Activated CD4-positive, alpha-beta T cell treated with anti-CD3 and anti-CD28 coated beads, Interleukin-2, amount 50 U/mL, for 48 hours (primary cell): ENCODE measurements at regions not wholly inside any gene's neighbourhood (a gene's known extent, or its start where the extent isn't known, plus 50 kb on each side); places are given as distances from the start of the nearest gene placed in this dataset.

ENCODE experiments used
- DNase-seq, 2 experiments: peaks; one replicate each; pipeline ENCODE4 v3.0.0-alpha.2; 2020

GRCh38 chr5:74139589-74139988 is 500.9 kb downstream of the ENC1 start:
- no peak for DNase-seq

GRCh38 chr5:74138721-74139120 is 501.8 kb downstream of the ENC1 start:
- DNase-seq, result no peak

DNA sequence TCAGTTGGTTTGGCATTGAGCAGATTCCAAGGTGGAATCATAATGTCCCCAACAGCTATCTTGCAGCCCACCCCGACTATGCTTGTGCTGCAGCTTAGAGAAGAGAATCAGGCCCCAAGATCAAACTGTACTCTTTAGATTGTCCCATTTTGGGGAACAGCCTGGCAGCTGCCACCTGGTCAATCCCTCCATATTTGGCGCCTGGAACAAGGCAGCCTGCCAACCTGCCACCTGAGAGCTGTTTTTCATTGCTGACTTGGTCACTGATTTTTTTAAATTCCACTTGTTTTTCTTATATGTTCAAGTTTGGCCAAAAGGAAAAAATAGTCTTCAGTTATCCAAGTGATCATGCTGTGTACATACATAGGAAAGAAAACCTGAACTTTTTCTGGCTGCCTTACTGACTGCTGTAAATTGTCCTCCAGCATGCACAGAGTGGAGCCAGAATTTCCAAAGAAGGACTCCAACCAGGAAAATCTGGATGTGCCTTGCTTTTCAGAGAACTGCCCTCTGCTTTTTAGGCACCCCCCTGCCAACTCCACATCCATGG is 504.2 kb downstream of the ENC1 start:
- DNase-seq, result no peak

GRCh38 chr5:74135033-74135432 is 505.5 kb downstream of the ENC1 start:
- DNase-seq, result no peak

GRCh38 chr5:74132485-74132884 is 506.5 kb downstream of the ARHGEF28 start:
- DNase-seq, result no peak

DNA sequence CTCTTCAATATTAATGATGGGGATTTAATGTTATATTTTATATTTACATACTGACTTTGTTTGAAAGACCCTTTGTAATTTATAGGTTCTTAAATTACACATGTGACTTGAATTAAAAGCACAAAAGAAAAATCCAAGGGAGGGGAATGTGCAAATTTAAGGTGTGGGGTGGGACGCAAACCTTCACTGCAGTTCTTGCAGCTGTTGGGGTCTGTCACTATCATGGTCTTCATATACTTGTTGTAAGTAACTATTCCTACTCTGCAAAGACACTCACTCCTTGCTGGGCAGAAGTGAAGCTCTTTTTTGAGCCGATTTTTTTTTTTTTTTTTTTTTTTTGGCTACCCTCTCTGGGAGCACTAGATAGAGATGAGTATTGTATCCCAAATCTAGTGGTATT is 505.3 kb downstream of the ARHGEF28 start:
- no peak for DNase-seq

DNA sequence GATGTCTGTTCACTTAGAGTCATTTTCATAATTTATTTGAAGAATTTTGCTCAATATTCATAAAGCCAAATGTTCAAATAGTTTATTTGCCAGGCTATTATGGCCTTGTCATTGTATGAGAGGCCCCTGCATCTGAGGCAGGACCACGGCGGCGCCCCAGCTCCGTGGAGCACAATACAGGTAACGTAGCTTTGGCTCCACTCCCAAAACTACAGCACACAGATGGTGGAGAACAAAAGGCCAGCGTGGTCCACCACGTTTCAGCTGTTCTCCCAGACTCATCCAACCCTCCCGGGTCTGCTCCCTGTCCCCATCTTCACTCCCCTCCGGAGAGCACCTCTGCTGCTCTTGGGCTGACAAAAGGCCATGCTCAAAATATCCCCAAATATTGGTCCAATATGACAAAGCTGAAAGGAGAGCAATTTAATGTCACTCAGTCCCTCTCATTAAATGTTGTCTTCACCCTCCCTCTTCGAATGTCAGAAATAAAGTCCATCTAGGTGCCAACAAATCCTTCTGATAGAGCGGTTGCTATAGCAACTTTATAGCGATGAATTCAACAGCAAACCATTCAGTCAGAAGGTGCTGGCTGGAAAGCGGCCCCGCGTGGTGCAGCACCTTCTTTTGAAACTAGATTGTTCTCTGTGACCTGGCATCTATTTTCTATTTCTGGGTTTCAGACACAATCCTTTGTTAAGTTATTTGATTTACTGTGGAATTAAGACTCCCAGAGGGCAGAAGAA is 504.3 kb downstream of the ARHGEF28 start:
- no peak for DNase-seq

- DNase-seq, result no peak
These were observed 501.7 kb downstream of the ARHGEF28 start for GRCh38 chr5:74127381-74128320.

- DNase-seq, result no peak
These were observed 500.3 kb downstream of the ARHGEF28 start for GRCh38 chr5:74126294-74126693.

DNA sequence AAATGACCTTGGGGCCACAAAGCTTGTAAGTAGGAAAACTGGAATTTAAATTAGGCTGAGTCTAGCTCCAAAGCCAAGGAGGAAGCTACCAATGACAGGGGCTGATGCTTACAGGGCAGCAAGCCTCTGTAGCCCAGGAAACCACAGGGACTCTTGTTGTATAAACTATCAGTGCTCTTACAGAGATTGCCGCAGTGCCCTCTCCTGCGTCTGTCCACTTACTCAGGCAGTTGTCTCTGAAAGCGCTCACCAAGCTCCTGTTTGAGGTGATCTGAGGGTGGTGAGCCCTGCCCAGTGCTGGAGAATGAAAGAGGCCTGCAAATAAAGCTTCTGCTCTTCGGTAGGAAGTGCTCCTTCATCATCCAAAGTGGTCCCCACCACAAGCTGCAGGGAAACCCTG is 498.8 kb downstream of the ARHGEF28 start:
- no peak for DNase-seq

GRCh38 chr5:74123929-74124328 is 497.9 kb downstream of the ARHGEF28 start:
- DNase-seq, result no peak

GRCh38 chr5:74122979-74123590 is 497.1 kb downstream of the ARHGEF28 start:
- DNase-seq, result no peak

GRCh38 chr5:74122175-74122574 is 496.2 kb downstream of the ARHGEF28 start:
- no peak for DNase-seq

- no peak for DNase-seq
These were observed 494.6 kb downstream of the ARHGEF28 start for GRCh38 chr5:74120585-74120984.

DNA sequence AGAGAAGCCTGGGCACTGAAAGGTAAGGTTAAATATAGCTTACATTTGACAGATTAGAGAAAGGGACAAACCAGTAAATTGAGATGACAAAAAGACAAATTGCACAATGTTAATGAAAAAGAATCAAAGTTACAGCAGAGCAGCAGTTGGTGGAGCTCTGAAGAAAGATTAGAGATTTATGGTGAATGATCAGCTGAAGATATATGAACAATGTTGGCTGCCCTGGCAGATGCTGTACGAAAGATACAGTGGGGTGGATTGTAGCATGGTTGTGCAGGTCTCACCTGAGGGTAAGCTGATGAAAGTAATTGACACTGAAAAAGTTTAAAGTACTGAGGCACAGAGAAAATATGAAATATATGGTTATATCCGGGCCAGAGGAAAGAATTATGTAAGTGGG is 492.1 kb downstream of the ARHGEF28 start:
- DNase-seq, result no peak

GRCh38 chr5:74116984-74117383 is 491.0 kb downstream of the ARHGEF28 start:
- no peak for DNase-seq

DNA sequence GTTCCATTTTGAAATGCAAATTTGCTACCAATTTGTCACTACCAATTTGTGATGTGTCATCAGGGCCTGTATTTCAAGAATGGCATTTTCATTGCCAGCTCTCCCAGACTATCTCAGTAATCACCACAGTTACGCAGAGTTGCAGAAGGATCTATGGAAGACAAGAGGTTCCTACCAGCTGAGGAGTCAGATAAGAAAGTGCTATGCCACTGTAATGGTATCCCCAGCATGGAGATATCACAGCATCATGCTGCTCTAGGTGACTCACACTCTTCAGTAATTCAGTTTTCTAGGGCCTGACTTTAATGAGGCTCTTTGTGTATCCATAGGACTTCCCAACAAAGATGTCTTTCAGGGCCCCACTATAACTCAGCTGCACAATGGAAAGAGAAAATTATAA is 490.3 kb downstream of the ARHGEF28 start:
- no peak for DNase-seq

DNA sequence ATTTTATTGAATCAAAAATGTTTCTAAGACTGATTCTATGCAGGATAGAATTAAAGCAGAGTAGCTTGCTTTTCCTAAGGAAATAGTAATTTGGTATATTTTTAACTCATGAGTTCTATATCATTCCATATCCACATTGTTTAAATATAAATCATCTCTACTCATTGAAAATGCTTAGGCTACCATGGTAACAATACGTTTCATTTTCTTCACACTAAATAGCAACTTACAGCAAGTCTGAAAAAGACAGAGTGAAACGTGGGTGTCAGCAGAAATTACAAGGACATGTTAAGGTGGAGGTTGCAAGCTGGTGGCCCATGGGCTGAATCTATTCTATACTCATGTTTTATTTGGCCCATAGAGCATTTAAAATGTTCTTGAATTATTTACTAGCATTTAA is 487.9 kb downstream of the ARHGEF28 start:
- DNase-seq, result no peak

DNA sequence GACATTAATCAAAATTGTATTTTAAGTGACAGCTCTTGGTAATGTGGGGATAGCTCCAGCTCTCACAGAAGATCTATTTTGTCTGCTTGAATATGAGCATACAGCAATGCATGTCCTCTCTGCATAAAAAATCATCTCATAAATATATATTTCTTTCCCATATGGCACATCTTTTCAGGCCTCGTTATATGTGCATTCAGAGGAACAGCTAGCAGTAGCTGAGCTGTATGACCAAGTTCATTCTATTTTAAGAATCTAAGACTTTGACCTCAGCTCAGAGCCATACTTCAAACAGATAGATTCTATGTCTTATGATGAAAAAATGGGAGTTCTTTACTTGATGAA is 487.2 kb downstream of the ARHGEF28 start:
- DNase-seq, result no peak

GRCh38 chr5:74112372-74113195 is 486.6 kb downstream of the ARHGEF28 start:
- DNase-seq, result no peak

DNA sequence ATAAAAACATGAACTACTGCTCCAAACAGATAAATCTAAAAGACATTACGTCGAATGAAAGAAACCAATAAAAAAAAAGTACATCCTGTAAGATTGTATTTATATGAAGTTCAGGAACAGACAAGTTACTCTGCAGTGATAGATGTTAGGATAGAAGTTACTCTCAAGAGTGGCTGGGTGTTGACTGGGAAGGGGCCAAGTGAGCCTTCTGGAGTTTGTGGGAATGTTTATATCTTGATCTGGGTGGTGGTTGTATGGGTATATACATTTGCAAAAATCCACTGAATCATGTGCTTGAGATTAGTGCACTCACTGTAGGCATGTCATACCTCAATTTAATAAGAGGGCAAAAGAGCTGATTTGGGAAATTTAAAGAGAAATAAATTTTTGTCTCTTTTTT is 485.8 kb downstream of the ARHGEF28 start:
- no peak for DNase-seq

DNA sequence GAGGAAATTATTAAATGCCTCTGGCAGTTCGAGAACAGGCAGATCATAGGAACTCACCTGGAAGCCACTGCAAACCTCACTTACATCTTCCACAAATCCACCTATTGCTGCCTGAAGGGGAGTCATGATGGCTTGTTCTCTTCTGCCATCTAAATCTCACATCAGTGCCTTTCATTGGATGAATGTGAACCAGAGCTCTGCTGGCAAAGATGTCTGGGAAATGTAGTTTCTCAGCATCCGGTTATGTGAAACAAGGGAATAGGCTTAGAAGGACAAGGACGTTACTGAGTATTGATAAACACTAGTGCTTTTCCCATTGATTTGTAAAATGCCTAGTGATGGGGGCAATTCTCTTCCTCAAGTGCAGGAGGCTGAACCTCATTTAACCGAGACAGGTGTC is 483.3 kb downstream of the ARHGEF28 start:
- DNase-seq, result no peak

GRCh38 chr5:74107899-74108298 is 481.9 kb downstream of the ARHGEF28 start:
- no peak for DNase-seq
